Breast epithelium (tissue), 4 donors: ENCODE measurements at regions not wholly inside any gene's neighbourhood (a gene's known extent, or its start where the extent isn't known, plus 50 kb on each side); places are given as distances from the start of the nearest gene placed in this dataset.

Source experiments
- DNase-seq, 2 donors: peaks; one replicate each; pipeline ENCODE4 v3.0.0-alpha.2; 2019; ENCODE audit warnings: low spot score in 2 of 2
- H3K27ac ChIP-seq, 2 donors: fragments of 200-600 bp; sonication (generic) in 1 of 2; one replicate each; pipeline ENCODE4 v1.5.1; 2016 to 2019; ENCODE audit warnings: mild to moderate bottlenecking in 1 of 2
- H3K27me3 ChIP-seq, 2 donors: fragments of 200-600 bp; sonication (generic) in 1 of 2; one replicate each; pipeline versions ENCODE4 v1.5.1 to v1.6.0; 2017 to 2019; ENCODE audit warnings: control low read depth in 1 of 2, mild to moderate bottlenecking in 1 of 2
- H3K36me3 ChIP-seq: fragments of 200-600 bp; one replicate; pipeline ENCODE4 v1.5.1; 2019
- H3K4me1 ChIP-seq, 2 donors: fragments of 200-600 bp; sonication (generic); one replicate each; pipeline ENCODE4 v1.5.1; 2016 to 2019; ENCODE audit warnings: control low read depth in 1 of 2
- H3K4me3 ChIP-seq, 3 donors: fragments of 200-600 bp; sonication (generic); 1 replicate in 2 of 3; 2 replicates in 1 of 3; pipeline ENCODE4 v1.5.1; 2016 to 2019; ENCODE audit warnings: mild to moderate bottlenecking in 3 of 3, moderate library complexity in 2 of 3
- H3K9me3 ChIP-seq, 2 donors: fragments of 200-600 bp; sonication (generic) in 1 of 2; one replicate each; pipeline ENCODE4 v1.5.1; 2016 to 2019; ENCODE audit warnings: control low read depth in 1 of 2
- POLR2A ChIP-seq: fragments of 450-650 bp; IDR thresholded peaks from one replicate; pipeline ENCODE4 v1.6.1; 2016; ENCODE audit warnings: antibody characterized with exemption, mild to moderate bottlenecking, moderate library complexity
- POLR2AphosphoS5 ChIP-seq, 3 donors: sonication (generic); formaldehyde crosslinking; IDR thresholded peaks; one replicate each; pipeline ENCODE4 v1.6.1; 2017; ENCODE audit warnings: antibody characterized with exemption in 3 of 3
- intact Hi-C: fragments of 100-400 bp; cut with DNase I; formaldehyde crosslinking; loops from one replicate; pipeline ENCODE4 v1.15.1; 2023; ENCODE audit warnings: low total_unique reads
- TF ChIP-seq, protein P1 (sequence below), 3 donors: fragments of 450-650 bp; IDR thresholded peaks; one replicate each; pipeline ENCODE4 v1.5.1; 2016 to 2017; ENCODE audit warnings: antibody characterized with exemption in 3 of 3, mild to moderate bottlenecking in 3 of 3, moderate library complexity in 3 of 3

- H3K36me3 ChIP-seq, result no peaks in the 10 kb centered on the region
- H3K27ac ChIP-seq, result no peak overlapping the region
- H3K27me3 ChIP-seq, result no peaks in the 10 kb centered on the region
- H3K4me3 ChIP-seq, result no peak overlapping the region
- H3K9me3 ChIP-seq, result no peaks in the 10 kb centered on the region
- H3K4me1 ChIP-seq, result no peaks in the 10 kb centered on the region
- no peak for DNase-seq
- intact Hi-C loops, result no loop called here
- TF ChIP-seq, protein P1, sequence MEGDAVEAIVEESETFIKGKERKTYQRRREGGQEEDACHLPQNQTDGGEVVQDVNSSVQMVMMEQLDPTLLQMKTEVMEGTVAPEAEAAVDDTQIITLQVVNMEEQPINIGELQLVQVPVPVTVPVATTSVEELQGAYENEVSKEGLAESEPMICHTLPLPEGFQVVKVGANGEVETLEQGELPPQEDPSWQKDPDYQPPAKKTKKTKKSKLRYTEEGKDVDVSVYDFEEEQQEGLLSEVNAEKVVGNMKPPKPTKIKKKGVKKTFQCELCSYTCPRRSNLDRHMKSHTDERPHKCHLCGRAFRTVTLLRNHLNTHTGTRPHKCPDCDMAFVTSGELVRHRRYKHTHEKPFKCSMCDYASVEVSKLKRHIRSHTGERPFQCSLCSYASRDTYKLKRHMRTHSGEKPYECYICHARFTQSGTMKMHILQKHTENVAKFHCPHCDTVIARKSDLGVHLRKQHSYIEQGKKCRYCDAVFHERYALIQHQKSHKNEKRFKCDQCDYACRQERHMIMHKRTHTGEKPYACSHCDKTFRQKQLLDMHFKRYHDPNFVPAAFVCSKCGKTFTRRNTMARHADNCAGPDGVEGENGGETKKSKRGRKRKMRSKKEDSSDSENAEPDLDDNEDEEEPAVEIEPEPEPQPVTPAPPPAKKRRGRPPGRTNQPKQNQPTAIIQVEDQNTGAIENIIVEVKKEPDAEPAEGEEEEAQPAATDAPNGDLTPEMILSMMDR (IDR thresholded peaks at IDR 0.05), result no peak
- TF ChIP-seq POLR2A (no peak), POLR2AphosphoS5 (IDR thresholded peaks at IDR 0.05) (no peak)
These were observed 87.2 kb upstream of the ETS2 start for GRCh38 chr21:38718481-38718880.

DNA sequence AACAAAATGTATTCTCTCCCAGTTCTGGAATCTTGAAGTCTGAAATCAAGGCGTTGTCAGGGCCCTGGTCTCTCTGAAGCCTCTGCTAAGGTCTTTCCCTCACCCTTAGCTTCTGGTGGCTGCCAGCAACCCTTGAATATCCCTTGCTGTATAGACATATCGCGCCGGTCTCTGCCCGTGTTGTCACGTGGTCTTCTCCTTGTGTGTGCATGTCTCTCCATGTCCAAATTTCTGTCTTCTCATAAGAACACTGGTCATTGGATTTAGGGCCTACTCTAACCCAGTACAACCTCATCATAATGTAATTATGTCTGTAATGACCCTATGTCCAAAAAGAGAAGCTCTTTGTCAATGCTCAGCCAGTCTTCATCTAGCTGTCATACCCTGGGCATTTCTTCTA is 85.7 kb upstream of the ETS2 start:
- Histone ChIP-seq H3K27ac (no peak overlapping the region), H3K27me3 (no peaks in the 10 kb centered on the region), H3K4me3 (no peak overlapping the region), H3K4me1 (no peaks in the 10 kb centered on the region), H3K9me3 (peaks cover 3 to 5% of the 10 kb centered on the region in 2 donors), H3K36me3 (no peaks in the 10 kb centered on the region)
- DNase-seq, result no peak
- TF ChIP-seq POLR2AphosphoS5 (IDR thresholded peaks at IDR 0.05) (no peak), POLR2A (no peak)
- TF ChIP-seq, protein P1 (IDR thresholded peaks at IDR 0.05), result no peak
- intact Hi-C loops, result no loop called here

DNA sequence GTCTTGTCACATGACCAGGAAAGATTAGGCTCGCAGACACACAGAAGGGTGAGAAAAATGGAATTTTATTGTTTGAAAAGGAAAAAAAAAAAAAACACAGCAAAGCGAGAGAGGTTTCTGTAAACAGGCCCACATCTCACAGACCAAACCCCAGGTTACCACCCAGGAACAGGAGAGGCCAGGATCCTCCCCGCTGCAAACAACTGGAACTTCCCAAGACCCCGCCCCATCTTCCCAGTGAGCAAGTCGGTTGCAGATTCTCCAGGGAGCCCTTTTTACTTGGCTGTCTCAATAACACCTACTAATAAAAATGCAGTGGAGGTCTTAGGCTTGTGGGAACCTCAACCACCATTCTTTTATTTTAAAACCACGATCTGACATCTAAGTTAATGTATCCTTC is 84.7 kb upstream of the ETS2 start:
- Histone ChIP-seq H3K27me3 (no peaks in the 10 kb centered on the region), H3K9me3 (peaks cover 11 to 15% of the 10 kb centered on the region in 2 donors), H3K27ac (no peak overlapping the region), H3K4me3 (no peak overlapping the region), H3K36me3 (no peaks in the 10 kb centered on the region), H3K4me1 (no peaks in the 10 kb centered on the region)
- DNase-seq, result no peak
- TF ChIP-seq POLR2AphosphoS5 (IDR thresholded peaks at IDR 0.05) (no peak), POLR2A (no peak)
- TF ChIP-seq, protein P1 (IDR thresholded peaks at IDR 0.05), result no peak
- intact Hi-C loops, result no loop called here

DNA sequence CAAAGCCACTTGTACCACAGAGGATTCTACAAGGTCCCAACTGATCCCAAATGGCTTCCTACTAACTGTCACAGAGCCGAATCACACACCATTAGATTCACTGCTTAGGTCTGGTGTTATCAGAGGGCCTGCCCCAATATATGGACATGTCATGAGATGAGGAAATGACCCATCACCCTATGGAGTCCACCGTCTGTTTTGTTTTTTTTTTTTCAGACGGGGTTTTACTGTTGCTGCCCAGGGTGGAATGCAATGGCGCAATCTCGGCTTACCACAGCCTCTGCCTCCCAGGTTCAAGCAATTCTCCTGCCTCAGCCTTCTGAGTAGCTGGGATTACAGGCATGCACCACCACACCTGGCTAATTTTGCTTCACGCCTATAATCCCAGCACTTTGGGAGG is 83.8 kb upstream of the ETS2 start:
- Histone ChIP-seq H3K27ac (no peak overlapping the region), H3K9me3 (peaks cover 17 to 18% of the 10 kb centered on the region in 2 donors), H3K4me3 (no peak overlapping the region), H3K27me3 (no peaks in the 10 kb centered on the region), H3K36me3 (no peaks in the 10 kb centered on the region), H3K4me1 (no peaks in the 10 kb centered on the region)
- intact Hi-C loops, result no loop called here
- no peak for TF ChIP-seq POLR2AphosphoS5 (IDR thresholded peaks at IDR 0.05)
- TF ChIP-seq, protein P1 (IDR thresholded peaks at IDR 0.05), result no peak
- TF ChIP-seq POLR2A, result no peak
- no peak for DNase-seq

DNA sequence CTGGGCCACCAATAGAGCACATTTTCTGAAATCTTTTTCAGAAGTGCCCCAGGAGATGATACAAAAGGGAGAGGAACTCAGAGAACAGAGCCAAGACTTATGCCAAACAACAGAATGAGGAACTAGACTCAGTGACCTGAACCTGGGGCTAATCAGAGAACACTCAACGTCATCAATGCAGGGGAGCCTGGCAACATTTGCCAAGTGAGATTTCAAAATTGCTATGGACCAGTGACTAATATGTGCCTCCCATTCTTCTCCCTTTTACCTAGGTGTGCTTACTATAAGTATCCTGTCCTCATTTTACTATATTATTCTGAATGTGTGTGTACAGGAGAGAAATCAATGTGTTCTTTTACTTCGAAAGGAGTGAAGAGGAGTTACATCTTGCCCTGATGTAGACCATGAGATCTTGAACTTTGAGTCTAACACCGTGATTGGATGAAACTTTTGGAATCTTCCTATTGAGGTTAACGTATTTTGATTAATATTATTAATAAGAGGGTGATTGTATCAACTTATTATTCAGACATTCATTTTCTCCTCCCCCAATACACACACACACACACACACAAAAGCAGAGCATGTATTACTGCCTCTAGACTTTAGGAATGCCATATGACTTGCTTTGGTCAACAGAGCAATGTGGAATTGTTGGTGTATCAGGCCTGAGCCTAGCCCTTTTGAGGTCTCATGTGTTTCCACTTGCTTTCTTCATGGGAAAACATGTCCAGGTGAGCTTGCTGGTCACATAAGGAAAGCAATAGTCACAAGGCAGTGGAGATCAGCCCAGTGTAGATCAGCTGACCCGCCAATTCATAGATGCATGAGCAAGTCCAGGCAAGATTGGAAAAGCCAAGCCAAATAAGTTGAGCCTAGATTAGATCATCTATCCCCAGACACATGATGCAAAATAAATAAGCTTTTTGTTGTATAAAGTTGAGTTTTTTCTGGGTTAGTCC is 80.3 kb upstream of the ETS2 start:
- no peaks in the 10 kb centered on the region for H3K36me3 ChIP-seq
- intact Hi-C loops, result no loop called here
- H3K4me3 ChIP-seq, result no peak overlapping the region
- H3K9me3 ChIP-seq, result peaks cover 17 to 18% of the 10 kb centered on the region in 2 donors
- TF ChIP-seq, protein P1 (IDR thresholded peaks at IDR 0.05), result no peak
- TF ChIP-seq POLR2AphosphoS5 (IDR thresholded peaks at IDR 0.05) (no peak), POLR2A (no peak)
- no peaks in the 10 kb centered on the region for H3K27me3 ChIP-seq
- H3K4me1 ChIP-seq, result no peaks in the 10 kb centered on the region
- DNase-seq, result no peak
- no peak overlapping the region for H3K27ac ChIP-seq
